ENCODE measurements at regions not wholly inside any gene's neighbourhood (a gene's known extent, or its start where the extent isn't known, plus 50 kb on each side); places are given as distances from the start of the nearest gene placed in this dataset.

- DNase-seq, result no peak
- intact Hi-C loops (cut with DNase I), result no loop called here
- no peak for ATAC-seq
Measured at GRCh38 chr10:42949287-42949686, 127.6 kb upstream of the RET start.

GRCh38 chr10:42950606-42951485 lies 126.0 kb upstream of the RET start:
- DNase-seq (no peak), ATAC-seq (no peak)
- intact Hi-C loops (cut with DNase I), result no loop called here

GRCh38 chr10:42951486-42952251 lies 125.2 kb upstream of the RET start:
- ATAC-seq, result peak; percentile 74 to 80
- intact Hi-C loops (cut with DNase I), result no loop called here
- peak; percentile 53 for DNase-seq

GRCh38 chr10:42952349-42952748 lies 124.5 kb upstream of the RET start:
- intact Hi-C loops (cut with DNase I), result no loop called here
- peak; percentile 48 to 80 for ATAC-seq
- DNase-seq, result no peak

GRCh38 chr10:42952931-42953683 lies 123.8 kb upstream of the RET start:
- ATAC-seq, result no peak
- DNase-seq, result no peak
- intact Hi-C loops (cut with DNase I), result no loop called here

DNA sequence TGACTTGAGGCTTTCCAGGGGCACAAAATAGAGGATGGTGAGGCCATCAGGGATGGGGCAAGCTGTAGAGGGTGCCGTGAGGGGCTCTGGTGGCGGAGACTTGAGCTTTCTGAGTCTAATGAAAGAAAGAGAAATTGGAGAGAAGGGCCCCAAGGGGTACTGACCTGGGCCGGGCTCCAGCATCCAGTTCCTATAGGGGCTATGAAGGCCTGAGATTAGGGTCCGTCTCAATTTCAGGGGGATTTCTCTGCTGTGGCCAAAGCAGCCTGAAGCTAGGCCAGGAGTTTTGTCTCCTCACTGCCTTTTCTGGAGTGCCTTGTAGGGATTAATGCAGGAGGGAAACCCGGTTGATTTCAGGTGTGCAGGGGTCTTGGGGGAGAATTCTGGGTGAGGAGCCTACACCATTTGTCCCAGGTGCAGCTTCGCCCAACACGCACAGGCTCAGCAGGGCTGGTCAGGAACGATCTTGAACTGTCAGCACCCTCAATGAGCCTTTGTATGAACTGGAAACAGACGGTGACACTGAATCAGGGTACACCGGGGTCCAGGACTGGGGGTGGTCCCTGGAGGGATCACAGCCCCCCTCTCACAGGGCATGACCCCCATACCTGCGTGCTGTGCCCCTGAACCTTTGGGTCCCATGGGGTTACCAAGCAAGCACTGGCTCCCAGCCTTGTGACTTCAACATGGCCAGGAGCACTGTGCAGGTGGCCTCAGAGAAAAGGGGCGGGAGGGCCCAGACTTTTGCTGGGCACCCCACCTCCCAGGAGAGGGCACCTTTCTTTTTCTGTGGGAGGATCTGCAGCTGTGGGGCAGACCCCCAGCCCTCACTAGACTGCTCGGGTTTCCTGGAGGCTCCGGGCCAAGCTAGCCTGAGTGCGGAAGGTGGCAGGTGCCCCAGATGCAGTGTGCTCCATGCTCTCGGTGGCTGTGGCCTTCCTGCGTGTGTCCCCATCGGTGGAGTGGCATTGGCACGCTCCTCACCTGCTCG lies 122.9 kb upstream of the RET start:
- intact Hi-C loops (cut with DNase I), result no loop called here
- DNase-seq (no peak), ATAC-seq (no peak)

DNA sequence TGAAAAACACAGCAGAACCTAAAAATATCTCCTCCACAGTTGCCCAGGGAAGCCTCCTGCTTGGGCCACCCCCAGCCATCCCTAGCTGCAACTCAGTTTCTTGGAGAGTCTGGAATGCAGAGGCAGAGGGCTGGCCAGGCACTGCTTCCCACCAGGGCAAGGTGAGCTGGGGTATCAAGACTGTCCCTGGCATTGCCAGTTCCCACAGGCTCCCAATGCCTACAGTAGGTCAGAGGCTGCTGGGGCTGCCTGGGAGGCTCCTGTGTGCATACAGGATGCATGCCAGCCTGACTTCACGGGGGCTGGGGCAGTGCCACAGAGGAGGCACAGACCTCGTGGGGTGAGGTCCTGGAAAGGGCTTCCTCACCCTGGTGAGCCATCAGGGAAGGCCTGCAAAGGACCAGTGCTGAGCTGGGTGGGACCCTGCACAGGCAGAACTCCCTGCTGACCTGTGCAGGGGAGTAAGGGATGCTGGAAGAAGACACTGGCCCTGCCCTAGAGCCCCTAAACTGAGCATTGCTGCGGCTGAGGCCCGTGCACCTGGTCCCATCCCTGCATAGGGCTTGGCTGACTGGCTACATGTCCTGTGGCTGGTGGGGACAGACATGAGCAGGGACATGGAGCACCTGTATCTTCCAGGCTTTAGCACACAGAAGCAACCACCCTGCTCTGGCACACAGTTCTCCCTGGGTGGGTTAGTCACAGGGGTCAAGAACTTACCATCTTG lies 121.9 kb upstream of the RET start:
- ATAC-seq, result no peak
- intact Hi-C loops (cut with DNase I), result no loop called here
- DNase-seq, result no peak

- ATAC-seq (no peak), DNase-seq (no peak)
- intact Hi-C loops (cut with DNase I), result no loop called here
Measured at GRCh38 chr10:42955493-42955889, 121.4 kb upstream of the RET start.

GRCh38 chr10:42956045-42956444 lies 120.8 kb upstream of the RET start:
- intact Hi-C loops (cut with DNase I), result no loop called here
- DNase-seq, result no peak
- no peak for ATAC-seq

DNA sequence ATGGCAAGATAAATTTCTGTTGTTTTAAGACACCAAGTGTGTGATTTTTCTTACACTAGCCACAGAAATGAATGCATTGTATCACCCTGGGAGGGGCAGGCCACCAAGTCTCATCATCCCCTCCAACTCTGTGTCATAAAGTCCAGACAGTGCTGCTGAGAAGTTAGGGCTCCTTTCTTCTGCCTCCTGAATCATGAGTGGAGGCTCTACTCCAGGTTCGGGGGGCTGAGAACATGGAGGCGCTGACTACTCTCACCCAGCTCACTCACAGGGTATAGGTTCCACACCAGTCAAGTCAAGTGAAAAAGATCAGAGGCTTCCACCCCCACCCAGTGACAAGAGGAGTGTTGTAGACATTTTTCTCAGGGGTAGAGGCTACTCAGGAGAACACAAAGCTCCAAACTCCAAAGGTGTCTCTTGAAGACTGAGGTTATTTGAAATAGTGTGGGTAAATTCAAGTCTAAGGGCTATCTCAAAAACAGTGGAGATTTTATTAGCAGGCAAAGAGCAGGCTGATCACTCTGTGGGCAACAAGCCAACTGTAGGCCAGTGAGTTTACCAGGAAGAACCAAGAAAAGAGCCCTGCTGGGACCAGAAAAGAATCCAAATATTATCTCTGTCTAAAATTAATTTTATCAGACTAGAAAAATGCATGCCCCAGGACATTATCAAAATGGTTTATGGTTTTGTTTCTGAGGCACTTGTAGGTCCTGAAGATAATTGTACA lies 118.6 kb upstream of the RET start:
- DNase-seq (no peak), ATAC-seq (no peak)
- intact Hi-C loops (cut with DNase I), result no loop called here

- no peak for DNase-seq
- intact Hi-C loops (cut with DNase I), result no loop called here
- ATAC-seq, result no peak
Measured at GRCh38 chr10:42959833-42960232, 117.0 kb upstream of the RET start.

DNA sequence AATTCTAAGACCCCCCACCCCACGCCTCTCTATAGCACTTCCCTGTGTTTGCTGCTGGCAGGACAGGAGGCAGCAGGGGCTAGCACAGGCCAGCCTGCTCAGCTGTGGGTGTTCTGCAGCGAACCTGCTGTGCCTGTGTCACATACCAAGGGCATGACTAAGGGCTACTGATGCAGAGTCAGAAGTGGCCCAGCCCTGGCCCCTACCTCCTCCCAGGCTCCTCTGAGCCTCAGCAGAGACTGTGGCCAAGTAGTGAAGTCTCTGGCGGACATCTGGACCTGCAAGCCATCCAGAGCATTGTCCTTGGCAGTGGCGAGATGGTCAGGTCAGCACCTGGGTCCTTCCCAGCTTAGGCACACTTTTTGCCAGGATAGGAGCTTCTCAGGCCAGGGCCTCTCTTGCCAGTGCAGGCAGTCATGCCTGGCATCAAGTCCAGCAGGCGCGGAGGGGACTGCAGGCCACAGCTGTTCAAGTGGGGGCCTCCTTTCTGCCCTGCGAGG lies 116.3 kb upstream of the RET start:
- DNase-seq (no peak), ATAC-seq (peak in 1 of 2 donors; percentile 85)
- intact Hi-C loops (cut with DNase I), result no loop called here

DNA sequence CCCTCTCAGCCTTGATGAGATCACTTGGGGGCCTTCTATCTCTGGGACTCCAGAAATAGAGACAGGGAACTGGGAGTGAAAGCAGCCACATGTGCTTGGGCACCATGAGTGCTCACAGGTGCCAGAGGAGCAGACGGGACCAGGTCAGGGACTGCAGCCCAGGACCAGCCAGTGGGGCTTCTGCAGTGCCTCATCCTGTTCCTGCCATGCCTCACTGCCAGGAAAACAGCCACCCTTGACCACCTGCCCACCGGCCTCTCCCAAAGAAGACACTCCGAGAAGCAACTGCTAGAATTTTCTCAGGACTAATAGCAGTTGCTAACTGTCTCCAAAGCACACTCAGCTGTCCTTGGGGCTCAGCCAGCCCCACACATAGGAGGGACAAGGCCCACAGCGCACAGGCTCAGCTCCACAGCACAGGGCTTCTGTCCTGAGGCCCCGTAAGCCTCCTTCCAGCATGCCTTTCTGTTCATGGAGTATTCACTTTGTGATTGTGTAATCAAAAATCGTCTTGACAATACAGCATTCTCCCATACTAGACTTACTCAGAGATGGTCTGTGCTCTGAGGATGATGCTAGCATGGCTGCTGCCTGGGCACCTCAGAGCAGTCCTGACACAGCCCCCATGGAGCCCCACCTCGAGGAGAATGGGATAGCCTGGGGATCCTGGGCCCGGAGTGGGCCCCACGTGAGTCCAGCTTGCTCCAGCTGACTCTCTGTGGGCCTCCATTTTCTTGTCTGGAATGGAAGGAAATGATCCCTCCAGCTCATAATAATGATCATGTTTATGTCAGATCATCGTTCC lies 115.7 kb upstream of the RET start:
- ATAC-seq, result peak; percentile 47 to 66
- intact Hi-C loops (cut with DNase I), result no loop called here
- DNase-seq, result no peak

- intact Hi-C loops (cut with DNase I), result no loop called here
- ATAC-seq (peak; percentile 17 to 29), DNase-seq (no peak)
Measured at GRCh38 chr10:42961796-42962109, 115.1 kb upstream of the RET start.

DNA sequence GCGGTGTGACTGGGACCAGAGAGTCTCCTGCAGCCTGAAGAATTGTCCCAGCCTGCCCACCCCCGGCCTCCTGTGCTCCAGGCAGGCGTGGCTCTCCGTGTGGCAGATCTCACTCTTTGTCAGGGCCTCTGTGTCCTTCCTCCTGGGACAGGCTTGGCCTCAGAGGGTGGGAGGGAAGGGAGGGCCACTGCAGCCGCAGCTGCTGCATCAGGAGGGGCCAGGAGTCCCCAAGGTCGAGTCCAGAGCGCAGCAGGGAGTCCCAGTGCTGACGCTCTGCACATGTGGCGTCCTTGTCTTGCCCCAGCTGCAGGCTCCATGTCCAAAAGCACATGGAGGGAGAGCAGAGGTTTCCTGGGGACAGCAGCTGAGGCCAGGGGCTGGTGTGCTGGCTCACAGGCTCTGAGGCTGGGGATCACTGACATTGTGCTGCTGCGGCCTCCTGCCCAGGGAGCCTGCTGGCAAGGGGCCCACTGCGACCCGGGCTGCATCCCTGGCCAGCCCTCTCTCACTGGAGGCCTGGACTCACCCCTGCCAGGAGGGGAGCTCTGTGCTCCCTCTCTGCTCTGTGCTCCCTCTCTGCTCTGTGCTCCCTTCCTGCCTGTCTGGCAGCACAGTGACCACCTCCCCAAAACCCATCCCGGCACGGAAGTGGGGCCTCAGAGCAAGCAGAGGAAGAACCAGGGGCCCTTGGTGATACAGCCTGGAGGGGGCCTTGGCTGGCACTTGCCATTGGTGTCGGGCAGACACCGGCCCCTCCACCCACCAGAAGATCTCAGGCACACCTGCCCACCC lies 114.6 kb upstream of the RET start:
- DNase-seq, result no peak
- ATAC-seq, result peak; percentile 28 to 67
- intact Hi-C loops (cut with DNase I), result no loop called here

GRCh38 chr10:42962902-42963231 lies 114.0 kb upstream of the RET start:
- intact Hi-C loops (cut with DNase I), result no loop called here
- ATAC-seq, result no peak
- no peak for DNase-seq

All from left cardiac atrium (tissue), 4 donors.